ENCODE measurements at regions not wholly inside any gene's neighbourhood (a gene's known extent, or its start where the extent isn't known, plus 50 kb on each side); places are given as distances from the start of the nearest gene placed in this dataset.

- Mint-ChIP-seq H3K4me3 (no peak overlapping the region), H3K27me3 (peaks cover 8% of the 10 kb centered on the region), H3K4me1 (ENCODE audit: low read depth) (no peaks in the 10 kb centered on the region), H3K9me3 (ENCODE audit: low read depth) (peaks cover 3% of the 10 kb centered on the region), H3K27ac (no peak overlapping the region), H3K36me3 (no peaks in the 10 kb centered on the region)
These were observed 488.7 kb upstream of the USP24 start for GRCh38 chr1:55703726-55704363.

- Mint-ChIP-seq H3K27me3 (peaks cover 5% of the 10 kb centered on the region), H3K27ac (no peak overlapping the region), H3K36me3 (no peaks in the 10 kb centered on the region), H3K4me1 (ENCODE audit: low read depth) (no peaks in the 10 kb centered on the region), H3K4me3 (no peak overlapping the region), H3K9me3 (ENCODE audit: low read depth) (no peaks in the 10 kb centered on the region)
These were observed 486.9 kb upstream of the USP24 start for GRCh38 chr1:55702064-55702463.

GRCh38 chr1:55700359-55701130 is 485.4 kb upstream of the USP24 start:
- no peaks in the 10 kb centered on the region for H3K4me1 Mint-ChIP-seq (ENCODE audit: low read depth)
- H3K36me3 Mint-ChIP-seq: no peaks in the 10 kb centered on the region
- no peaks in the 10 kb centered on the region for H3K9me3 Mint-ChIP-seq (ENCODE audit: low read depth)
- H3K27me3 Mint-ChIP-seq: peaks cover 5% of the 10 kb centered on the region
- no peak overlapping the region for H3K27ac Mint-ChIP-seq
- no peak overlapping the region for H3K4me3 Mint-ChIP-seq

GRCh38 chr1:55699228-55699627 is 484.1 kb upstream of the USP24 start:
- Mint-ChIP-seq H3K4me1 (ENCODE audit: low read depth) (no peaks in the 10 kb centered on the region), H3K4me3 (no peak overlapping the region), H3K36me3 (no peaks in the 10 kb centered on the region), H3K27ac (no peak overlapping the region), H3K27me3 (peaks cover 5% of the 10 kb centered on the region), H3K9me3 (ENCODE audit: low read depth) (no peaks in the 10 kb centered on the region)

GRCh38 chr1:55697997-55698535 is 482.9 kb upstream of the USP24 start:
- no peaks in the 10 kb centered on the region for H3K9me3 Mint-ChIP-seq (ENCODE audit: low read depth)
- no peak overlapping the region for H3K4me3 Mint-ChIP-seq
- H3K27ac Mint-ChIP-seq: no peak overlapping the region
- H3K27me3 Mint-ChIP-seq: peaks cover 4% of the 10 kb centered on the region
- no peaks in the 10 kb centered on the region for H3K36me3 Mint-ChIP-seq
- no peaks in the 10 kb centered on the region for H3K4me1 Mint-ChIP-seq (ENCODE audit: low read depth)

- Mint-ChIP-seq H3K27me3 (peaks cover 2% of the 10 kb centered on the region), H3K27ac (no peak overlapping the region), H3K36me3 (no peaks in the 10 kb centered on the region), H3K4me3 (no peak overlapping the region), H3K4me1 (ENCODE audit: low read depth) (no peaks in the 10 kb centered on the region), H3K9me3 (ENCODE audit: low read depth) (no peaks in the 10 kb centered on the region)
These were observed 481.7 kb upstream of the USP24 start for GRCh38 chr1:55696891-55697290.

GRCh38 chr1:55696181-55696754 is 481.1 kb upstream of the USP24 start:
- H3K4me3 Mint-ChIP-seq: no peak overlapping the region
- H3K27me3 Mint-ChIP-seq: peaks cover 3% of the 10 kb centered on the region
- H3K9me3 Mint-ChIP-seq (ENCODE audit: low read depth): no peaks in the 10 kb centered on the region
- no peaks in the 10 kb centered on the region for H3K36me3 Mint-ChIP-seq
- H3K4me1 Mint-ChIP-seq (ENCODE audit: low read depth): no peaks in the 10 kb centered on the region
- no peak overlapping the region for H3K27ac Mint-ChIP-seq

GRCh38 chr1:55695552-55695951 is 480.4 kb upstream of the USP24 start:
- no peak overlapping the region for H3K4me3 Mint-ChIP-seq
- H3K36me3 Mint-ChIP-seq: no peaks in the 10 kb centered on the region

GRCh38 chr1:55695151-55695550 is 480.0 kb upstream of the USP24 start:
- H3K27ac Mint-ChIP-seq: no peak overlapping the region
- H3K4me3 Mint-ChIP-seq: no peak overlapping the region
- no peaks in the 10 kb centered on the region for H3K4me1 Mint-ChIP-seq (ENCODE audit: low read depth)
- H3K27me3 Mint-ChIP-seq: peaks cover 6% of the 10 kb centered on the region
- no peaks in the 10 kb centered on the region for H3K9me3 Mint-ChIP-seq (ENCODE audit: low read depth)
- no peaks in the 10 kb centered on the region for H3K36me3 Mint-ChIP-seq

More at GRCh38 chr1:55695552-55695951, 480.4 kb upstream of the USP24 start:
- Mint-ChIP-seq H3K27me3 (peaks cover 6% of the 10 kb centered on the region), H3K27ac (no peak overlapping the region), H3K9me3 (ENCODE audit: low read depth) (no peaks in the 10 kb centered on the region), H3K4me1 (ENCODE audit: low read depth) (no peaks in the 10 kb centered on the region)

- Mint-ChIP-seq H3K27me3 (peaks cover 6% of the 10 kb centered on the region), H3K27ac (no peak overlapping the region), H3K36me3 (no peaks in the 10 kb centered on the region), H3K9me3 (ENCODE audit: low read depth) (no peaks in the 10 kb centered on the region), H3K4me3 (no peak overlapping the region), H3K4me1 (ENCODE audit: low read depth) (no peaks in the 10 kb centered on the region)
These were observed 479.2 kb upstream of the USP24 start for GRCh38 chr1:55694310-55694801.

GRCh38 chr1:55692726-55693125 is 477.6 kb upstream of the USP24 start:
- Mint-ChIP-seq H3K27me3 (peaks cover 6% of the 10 kb centered on the region), H3K4me3 (no peak overlapping the region), H3K36me3 (no peaks in the 10 kb centered on the region), H3K4me1 (ENCODE audit: low read depth) (no peaks in the 10 kb centered on the region), H3K27ac (no peak overlapping the region), H3K9me3 (ENCODE audit: low read depth) (no peaks in the 10 kb centered on the region)

- H3K27me3 Mint-ChIP-seq: peaks cover 14% of the 10 kb centered on the region
- H3K9me3 Mint-ChIP-seq (ENCODE audit: low read depth): no peaks in the 10 kb centered on the region
- no peak overlapping the region for H3K4me3 Mint-ChIP-seq
- no peaks in the 10 kb centered on the region for H3K36me3 Mint-ChIP-seq
- H3K27ac Mint-ChIP-seq: no peak overlapping the region
- H3K4me1 Mint-ChIP-seq (ENCODE audit: low read depth): no peaks in the 10 kb centered on the region
These were observed 475.2 kb upstream of the USP24 start for GRCh38 chr1:55690366-55690765.

GRCh38 chr1:55689800-55690199 is 474.6 kb upstream of the USP24 start:
- Mint-ChIP-seq H3K27ac (no peak overlapping the region), H3K4me1 (ENCODE audit: low read depth) (no peaks in the 10 kb centered on the region), H3K9me3 (ENCODE audit: low read depth) (no peaks in the 10 kb centered on the region), H3K27me3 (peaks cover 14% of the 10 kb centered on the region), H3K36me3 (no peaks in the 10 kb centered on the region), H3K4me3 (no peak overlapping the region)

- no peak overlapping the region for H3K4me3 Mint-ChIP-seq
These were observed 470.4 kb upstream of the USP24 start for GRCh38 chr1:55685560-55685959.

GRCh38 chr1:55684131-55684650 is 469.0 kb upstream of the USP24 start:
- no peaks in the 10 kb centered on the region for H3K4me1 Mint-ChIP-seq (ENCODE audit: low read depth)
- no peak overlapping the region for H3K4me3 Mint-ChIP-seq
- no peak overlapping the region for H3K27ac Mint-ChIP-seq
- no peaks in the 10 kb centered on the region for H3K9me3 Mint-ChIP-seq (ENCODE audit: low read depth)
- H3K36me3 Mint-ChIP-seq: no peaks in the 10 kb centered on the region
- peaks cover 16% of the 10 kb centered on the region for H3K27me3 Mint-ChIP-seq

More at GRCh38 chr1:55685560-55685959, 470.4 kb upstream of the USP24 start:
- Mint-ChIP-seq H3K27me3 (peaks cover 16% of the 10 kb centered on the region), H3K27ac (no peak overlapping the region), H3K4me1 (ENCODE audit: low read depth) (no peaks in the 10 kb centered on the region), H3K36me3 (no peaks in the 10 kb centered on the region), H3K9me3 (ENCODE audit: low read depth) (no peaks in the 10 kb centered on the region)

All from activated naive CD8-positive, alpha-beta T cell (primary cell).